ENCODE measurements at regions not wholly inside any gene's neighbourhood (a gene's known extent, or its start where the extent isn't known, plus 50 kb on each side); places are given as distances from the start of the nearest gene placed in this dataset.

DNA sequence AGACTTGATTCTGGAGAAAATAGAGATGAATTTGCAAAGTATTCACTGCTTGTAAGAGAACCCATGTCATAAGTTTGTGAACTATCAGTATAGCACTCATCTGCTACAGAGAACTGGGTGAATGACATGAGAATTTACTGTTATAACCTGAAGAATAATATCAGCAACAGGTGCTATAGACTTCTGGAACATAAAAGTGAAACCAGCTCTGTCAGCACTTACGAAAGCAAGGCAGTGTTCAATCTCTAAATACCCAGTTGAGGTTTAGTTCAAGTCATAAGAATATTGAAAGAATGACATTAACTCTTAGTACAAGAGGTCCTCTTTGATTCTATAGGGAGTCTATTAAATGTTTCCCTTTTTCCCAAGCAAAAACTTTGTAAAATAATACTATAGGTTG is 232.9 kb upstream of the ANKRD50 start:
- CTCF ChIA-PET, result no interaction called here
- intact Hi-C loops (cut with micrococcal nuclease), result no loop called here
- Mint-ChIP-seq H3K9me3 (peaks cover 2% of the 10 kb centered on the region), H3K27me3 (no peaks in the 10 kb centered on the region), H3K27ac (no peak overlapping the region), H3K4me3 (no peak overlapping the region), H3K36me3 (ENCODE audit: low read depth) (no peaks in the 10 kb centered on the region), H3K4me1 (no peaks in the 10 kb centered on the region)
- POLR2A ChIA-PET, result no interaction called here
- ATAC-seq (ENCODE audit: low read depth) (no peak), DNase-seq (no peak)
- no peak for TF ChIP-seq CTCF (IDR thresholded peaks at IDR 0.05)

GRCh38 chr4:124943938-124944337 is 231.4 kb upstream of the ANKRD50 start:
- DNase-seq, result no peak
- Mint-ChIP-seq H3K9me3 (peaks cover 2% of the 10 kb centered on the region), H3K27ac (no peak overlapping the region), H3K27me3 (no peaks in the 10 kb centered on the region), H3K36me3 (ENCODE audit: low read depth) (no peaks in the 10 kb centered on the region), H3K4me3 (no peak overlapping the region), H3K4me1 (no peaks in the 10 kb centered on the region)
- intact Hi-C loops (cut with micrococcal nuclease), result no loop called here
- TF ChIP-seq CTCF (IDR thresholded peaks at IDR 0.05), result no peak
- ChIA-PET CTCF (no interaction called here), POLR2A (no interaction called here)
- ATAC-seq (ENCODE audit: low read depth), result no peak

GRCh38 chr4:124943145-124943889 is 230.8 kb upstream of the ANKRD50 start:
- Mint-ChIP-seq H3K4me3 (no peak overlapping the region), H3K27ac (no peak overlapping the region), H3K36me3 (ENCODE audit: low read depth) (no peaks in the 10 kb centered on the region), H3K27me3 (no peaks in the 10 kb centered on the region), H3K4me1 (no peaks in the 10 kb centered on the region), H3K9me3 (no peaks in the 10 kb centered on the region)
- intact Hi-C loops (cut with micrococcal nuclease), result no loop called here
- ATAC-seq (ENCODE audit: low read depth), result no peak
- no peak for DNase-seq
- ChIA-PET CTCF (no interaction called here), POLR2A (no interaction called here)
- TF ChIP-seq CTCF (IDR thresholded peaks at IDR 0.05), result no peak

DNA sequence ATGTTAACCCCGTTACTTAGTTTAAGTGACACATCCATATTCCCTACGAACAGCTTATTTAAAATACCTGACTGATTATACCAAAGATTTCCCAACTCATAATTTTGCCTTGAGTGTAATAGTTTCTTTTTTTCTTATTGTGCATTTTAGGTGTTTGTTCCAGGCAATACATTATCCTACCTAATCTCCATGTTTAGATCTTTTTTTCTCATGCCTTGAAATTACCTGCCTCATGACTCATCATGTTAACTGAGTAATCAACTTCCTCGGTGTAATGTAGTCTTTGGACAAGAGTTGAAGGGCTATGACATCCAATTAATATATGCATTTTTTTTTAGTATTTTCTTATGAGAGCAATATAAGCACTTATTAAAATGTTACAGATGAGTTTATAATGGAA is 228.7 kb upstream of the ANKRD50 start:
- ChIA-PET POLR2A (no interaction called here), CTCF (no interaction called here)
- Mint-ChIP-seq H3K4me1 (no peaks in the 10 kb centered on the region), H3K36me3 (ENCODE audit: low read depth) (no peaks in the 10 kb centered on the region), H3K4me3 (no peak overlapping the region), H3K27me3 (no peaks in the 10 kb centered on the region), H3K27ac (no peak overlapping the region), H3K9me3 (peaks cover 2% of the 10 kb centered on the region)
- intact Hi-C loops (cut with micrococcal nuclease), result no loop called here
- no peak for ATAC-seq (ENCODE audit: low read depth)
- no peak for DNase-seq
- no peak for TF ChIP-seq CTCF (IDR thresholded peaks at IDR 0.05)

- no peaks in the 10 kb centered on the region for H3K27me3 Mint-ChIP-seq
- intact Hi-C loops (cut with micrococcal nuclease), result no loop called here
- H3K36me3 Mint-ChIP-seq (ENCODE audit: low read depth), result no peaks in the 10 kb centered on the region
- no peak overlapping the region for H3K27ac Mint-ChIP-seq
- DNase-seq (no peak), ATAC-seq (ENCODE audit: low read depth) (no peak)
- ChIA-PET CTCF (no interaction called here), POLR2A (no interaction called here)
- H3K4me3 Mint-ChIP-seq, result no peak overlapping the region
- no peak for TF ChIP-seq CTCF (IDR thresholded peaks at IDR 0.05)
- no peaks in the 10 kb centered on the region for H3K4me1 Mint-ChIP-seq
- peaks cover 2% of the 10 kb centered on the region for H3K9me3 Mint-ChIP-seq
Observed at GRCh38 chr4:124940387-124940786, 227.9 kb upstream of the ANKRD50 start.

Measured in activated B cell treated with CpG ODN at 0.5 μM for 24 hours (primary cell).